Mucosa of rectum (tissue), 2 donors: ENCODE measurements at regions not wholly inside any gene's neighbourhood (a gene's known extent, or its start where the extent isn't known, plus 50 kb on each side); places are given as distances from the start of the nearest gene placed in this dataset.

Source experiments
- H3K27ac ChIP-seq, 2 donors: one replicate each; pipeline ENCODE4 v1.7.0; 2013; ENCODE audit warnings: inconsistent platforms in 2 of 2, low read depth in 2 of 2, low read length in 2 of 2
- H3K27me3 ChIP-seq, 2 donors: one replicate each; pipeline ENCODE4 v1.7.0; 2013; ENCODE audit warnings: low read length in 2 of 2; ENCODE audit not compliant: control insufficient read depth in 2 of 2, insufficient read depth in 2 of 2
- H3K36me3 ChIP-seq, 2 donors: one replicate each; pipeline ENCODE4 v1.7.0; 2013; ENCODE audit warnings: low read length in 2 of 2; ENCODE audit not compliant: control insufficient read depth in 2 of 2, insufficient read depth in 2 of 2
- H3K4me1 ChIP-seq, 2 donors: one replicate each; pipeline ENCODE4 v1.7.0; 2013; ENCODE audit warnings: low read length in 2 of 2, mild to moderate bottlenecking in 1 of 2; ENCODE audit not compliant: control insufficient read depth in 2 of 2, insufficient read depth in 2 of 2
- H3K4me3 ChIP-seq, 2 donors: one replicate each; pipeline ENCODE4 v1.7.0; 2013; ENCODE audit warnings: low read length in 2 of 2
- H3K9ac ChIP-seq, 2 donors: one replicate each; pipeline ENCODE4 v1.7.0; 2013; ENCODE audit warnings: low read length in 2 of 2, low read depth in 1 of 2, mild to moderate bottlenecking in 1 of 2
- H3K9me3 ChIP-seq, 2 donors: one replicate each; pipeline ENCODE4 v1.7.0; 2013; ENCODE audit warnings: low read length in 2 of 2; ENCODE audit not compliant: control insufficient read depth in 2 of 2
- donor health status: healthy.
- donor health status: Normal muscosa, but diverticular disease.

- Histone ChIP-seq H3K9ac (no peak overlapping the region), H3K4me1 (no peaks in the 10 kb centered on the region), H3K27me3 (peaks cover 9 to 20% of the 10 kb centered on the region in 2 donors), H3K36me3 (no peaks in the 10 kb centered on the region), H3K4me3 (no peak overlapping the region), H3K27ac (no peak overlapping the region), H3K9me3 (no peaks in the 10 kb centered on the region)
Measured at GRCh38 chrX:2585158-2585470, 84.3 kb upstream of the DHRSX start.

- no peak overlapping the region for H3K4me3 ChIP-seq
- H3K27ac ChIP-seq: no peak overlapping the region
- no peaks in the 10 kb centered on the region for H3K9me3 ChIP-seq
- peaks cover 9 to 20% of the 10 kb centered on the region in 2 donors for H3K27me3 ChIP-seq
- no peak overlapping the region for H3K9ac ChIP-seq
- H3K4me1 ChIP-seq: no peaks in the 10 kb centered on the region
- no peaks in the 10 kb centered on the region for H3K36me3 ChIP-seq
Measured at GRCh38 chrX:2584251-2585157, 83.7 kb upstream of the DHRSX start.

GRCh38 chrX:2583194-2584162, 82.7 kb upstream of the DHRSX start:
- no peak overlapping the region for H3K4me3 ChIP-seq
- H3K27me3 ChIP-seq: peaks cover 9 to 20% of the 10 kb centered on the region in 2 donors
- no peaks in the 10 kb centered on the region for H3K9me3 ChIP-seq
- no peaks in the 10 kb centered on the region for H3K4me1 ChIP-seq
- H3K9ac ChIP-seq: no peak overlapping the region
- H3K36me3 ChIP-seq: no peaks in the 10 kb centered on the region
- H3K27ac ChIP-seq: no peak overlapping the region

- Histone ChIP-seq H3K36me3 (no peaks in the 10 kb centered on the region), H3K9me3 (no peaks in the 10 kb centered on the region), H3K4me1 (no peaks in the 10 kb centered on the region), H3K27ac (no peak overlapping the region), H3K27me3 (peaks cover 9 to 20% of the 10 kb centered on the region in 2 donors), H3K9ac (no peak overlapping the region), H3K4me3 (no peak overlapping the region)
Measured at GRCh38 chrX:2582667-2583066, 81.9 kb upstream of the DHRSX start.

GRCh38 chrX:2581296-2581695, 80.5 kb upstream of the DHRSX start:
- H3K27me3 ChIP-seq: peaks cover 9 to 20% of the 10 kb centered on the region in 2 donors
- H3K4me3 ChIP-seq: no peak overlapping the region
- H3K9me3 ChIP-seq: no peaks in the 10 kb centered on the region
- no peaks in the 10 kb centered on the region for H3K4me1 ChIP-seq
- H3K27ac ChIP-seq: no peak overlapping the region
- H3K36me3 ChIP-seq: no peaks in the 10 kb centered on the region
- H3K9ac ChIP-seq: no peak overlapping the region

GRCh38 chrX:2578864-2579263, 78.1 kb upstream of the DHRSX start:
- Histone ChIP-seq H3K27me3 (peaks cover 6 to 12% of the 10 kb centered on the region in 2 donors), H3K4me3 (no peak overlapping the region), H3K9ac (no peak overlapping the region)

GRCh38 chrX:2577844-2578466, 77.2 kb upstream of the DHRSX start:
- peaks cover 4 to 9% of the 10 kb centered on the region in 2 donors for H3K27me3 ChIP-seq
- no peaks in the 10 kb centered on the region for H3K9me3 ChIP-seq
- no peak overlapping the region for H3K27ac ChIP-seq
- no peak overlapping the region for H3K4me3 ChIP-seq
- no peaks in the 10 kb centered on the region for H3K36me3 ChIP-seq
- no peaks in the 10 kb centered on the region for H3K4me1 ChIP-seq
- no peak overlapping the region for H3K9ac ChIP-seq

More at GRCh38 chrX:2578864-2579263, 78.1 kb upstream of the DHRSX start:
- Histone ChIP-seq H3K36me3 (no peaks in the 10 kb centered on the region), H3K27ac (no peak overlapping the region), H3K9me3 (no peaks in the 10 kb centered on the region), H3K4me1 (no peaks in the 10 kb centered on the region)

GRCh38 chrX:2576793-2577192, 76.0 kb upstream of the DHRSX start:
- Histone ChIP-seq H3K36me3 (no peaks in the 10 kb centered on the region), H3K4me3 (no peak overlapping the region), H3K9me3 (no peaks in the 10 kb centered on the region), H3K9ac (no peak overlapping the region), H3K27me3 (no peaks in the 10 kb centered on the region), H3K4me1 (no peaks in the 10 kb centered on the region), H3K27ac (no peak overlapping the region)

GRCh38 chrX:2574271-2574670, 73.5 kb upstream of the DHRSX start:
- H3K27me3 ChIP-seq: no peaks in the 10 kb centered on the region
- no peak overlapping the region for H3K4me3 ChIP-seq
- no peaks in the 10 kb centered on the region for H3K4me1 ChIP-seq
- H3K27ac ChIP-seq: no peak overlapping the region
- no peaks in the 10 kb centered on the region for H3K36me3 ChIP-seq
- H3K9me3 ChIP-seq: no peaks in the 10 kb centered on the region
- H3K9ac ChIP-seq: no peak overlapping the region

- Histone ChIP-seq H3K9me3 (no peaks in the 10 kb centered on the region), H3K4me3 (no peak overlapping the region)
Measured at GRCh38 chrX:2572740-2573139, 72.0 kb upstream of the DHRSX start.

More at GRCh38 chrX:2572740-2573139, 72.0 kb upstream of the DHRSX start:
- Histone ChIP-seq H3K27ac (no peak overlapping the region), H3K4me1 (no peaks in the 10 kb centered on the region), H3K27me3 (no peaks in the 10 kb centered on the region), H3K9ac (no peak overlapping the region), H3K36me3 (no peaks in the 10 kb centered on the region)
